Subcutaneous abdominal adipose tissue (tissue), 5 donors: ENCODE measurements at regions not wholly inside any gene's neighbourhood (a gene's known extent, or its start where the extent isn't known, plus 50 kb on each side); places are given as distances from the start of the nearest gene placed in this dataset.
"Not testable (repeated sequence)": the region's sequence is repeated elsewhere in the genome, so short reads cannot be mapped to it uniquely, and the experiment has no call there.

Source experiments
- H3K27ac ChIP-seq: one replicate; pipeline ENCODE4 v1.7.0; 2013; ENCODE audit warnings: low read depth, mild to moderate bottlenecking, inconsistent platforms, low read length, moderate library complexity
- H3K27me3 ChIP-seq, 5 donors: one replicate each; pipeline ENCODE4 v1.7.0; 2013; ENCODE audit warnings: low read length in 5 of 5, inconsistent platforms in 1 of 5; ENCODE audit not compliant: control insufficient read depth in 5 of 5, insufficient read depth in 4 of 5
- H3K36me3 ChIP-seq, 5 donors: one replicate each; pipeline ENCODE4 v1.7.0; 2013; ENCODE audit warnings: low read length in 5 of 5; ENCODE audit not compliant: control insufficient read depth in 5 of 5, insufficient read depth in 5 of 5
- H3K4me1 ChIP-seq, 5 donors: one replicate each; pipeline ENCODE4 v1.7.0; 2013; ENCODE audit warnings: low read length in 5 of 5, mild to moderate bottlenecking in 3 of 5, moderate library complexity in 1 of 5; ENCODE audit not compliant: control insufficient read depth in 5 of 5, insufficient read depth in 5 of 5
- H3K4me3 ChIP-seq, 5 donors: one replicate each; pipeline ENCODE4 v1.7.0; 2013; ENCODE audit warnings: low read length in 5 of 5, low read depth in 1 of 5
- H3K9ac ChIP-seq, 5 donors: one replicate each; pipeline ENCODE4 v1.7.0; 2013; ENCODE audit warnings: low read length in 5 of 5, mild to moderate bottlenecking in 4 of 5, moderate library complexity in 3 of 5
- H3K9me3 ChIP-seq, 5 donors: one replicate each; pipeline ENCODE4 v1.7.0; 2013; ENCODE audit warnings: low read length in 5 of 5; ENCODE audit not compliant: control insufficient read depth in 5 of 5
- donor health status: healthy.
- donor health status: healthy.
- donor health status: healthy.
- donor health status: healthy.
- donor health status: healthy.

DNA sequence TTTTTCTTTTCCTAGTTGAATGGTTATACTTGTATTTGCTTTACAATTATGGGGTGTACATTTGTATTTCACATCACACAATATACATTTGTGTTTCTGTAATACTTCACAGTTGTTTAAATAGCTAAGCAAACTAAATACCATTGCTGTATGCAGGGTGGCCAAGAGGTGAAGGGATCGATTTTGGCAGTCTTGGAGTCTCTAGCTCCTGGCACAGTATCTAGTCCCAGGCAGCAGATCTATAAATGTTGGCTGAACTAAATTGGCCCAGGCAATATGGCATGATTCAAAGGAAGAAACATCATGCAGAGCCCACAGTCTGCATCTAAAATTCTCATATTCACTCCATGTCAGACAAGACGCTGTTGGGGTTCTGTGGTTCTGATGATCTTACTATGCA, 110.1 kb upstream of the GPBP1 start:
- no peak overlapping the region for H3K27ac ChIP-seq
- no peaks in the 10 kb centered on the region for H3K36me3 ChIP-seq
- no peak overlapping the region for H3K9ac ChIP-seq
- H3K4me3 ChIP-seq, result no peak overlapping the region
- H3K4me1 ChIP-seq, result no peaks in the 10 kb centered on the region
- H3K9me3 ChIP-seq, result no peaks in the 10 kb centered on the region
- no peaks in the 10 kb centered on the region for H3K27me3 ChIP-seq

DNA sequence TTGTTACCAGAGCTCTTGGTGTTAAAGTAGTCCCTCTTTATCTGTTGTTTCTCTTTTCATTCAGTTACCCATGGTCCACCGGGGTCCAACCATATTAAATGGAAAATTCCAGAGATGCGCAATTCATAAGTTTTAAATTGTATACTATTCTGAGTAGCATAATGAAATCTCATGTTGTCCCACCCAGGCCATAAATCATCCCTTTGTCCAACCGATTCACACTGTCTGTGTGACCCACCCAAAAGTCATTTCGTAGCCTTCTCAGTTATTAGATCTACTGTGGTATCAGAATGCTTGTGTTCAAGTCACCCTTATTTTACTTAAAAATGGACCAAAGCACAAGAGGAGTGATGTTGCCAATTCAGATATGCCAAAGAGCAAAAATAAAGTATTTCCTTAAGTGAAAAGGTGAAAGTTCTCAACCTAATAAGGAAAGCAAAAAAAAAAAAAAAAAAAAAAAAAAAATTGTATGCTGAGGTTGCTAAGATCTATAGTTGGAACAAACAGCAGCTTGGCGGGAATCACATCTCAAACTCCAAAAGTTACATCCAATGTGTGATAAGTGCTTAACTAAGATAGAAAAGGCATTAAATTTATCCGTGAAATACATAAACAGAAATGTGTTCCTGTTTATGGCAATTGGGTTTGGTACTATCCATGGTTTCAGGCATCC, 106.8 kb upstream of the GPBP1 start:
- no peak overlapping the region for H3K27ac ChIP-seq
- no peak overlapping the region for H3K4me3 ChIP-seq
- no peak overlapping the region for H3K9ac ChIP-seq
- no peaks in the 10 kb centered on the region for H3K27me3 ChIP-seq
- H3K36me3 ChIP-seq, result no peaks in the 10 kb centered on the region
- H3K4me1 ChIP-seq, result no peaks in the 10 kb centered on the region
- H3K9me3 ChIP-seq, result peaks cover 0 to 5% (median 0%) of the 10 kb centered on the region in 5 donors

GRCh38 chr5:57067597-57067924, 106.3 kb upstream of the GPBP1 start:
- Histone ChIP-seq H3K9me3 (peaks cover 0 to 5% (median 0%) of the 10 kb centered on the region in 5 donors), H3K4me3 (no peak overlapping the region), H3K27me3 (no peaks in the 10 kb centered on the region), H3K9ac (no peak overlapping the region), H3K27ac (no peak overlapping the region), H3K4me1 (no peaks in the 10 kb centered on the region), H3K36me3 (no peaks in the 10 kb centered on the region)

DNA sequence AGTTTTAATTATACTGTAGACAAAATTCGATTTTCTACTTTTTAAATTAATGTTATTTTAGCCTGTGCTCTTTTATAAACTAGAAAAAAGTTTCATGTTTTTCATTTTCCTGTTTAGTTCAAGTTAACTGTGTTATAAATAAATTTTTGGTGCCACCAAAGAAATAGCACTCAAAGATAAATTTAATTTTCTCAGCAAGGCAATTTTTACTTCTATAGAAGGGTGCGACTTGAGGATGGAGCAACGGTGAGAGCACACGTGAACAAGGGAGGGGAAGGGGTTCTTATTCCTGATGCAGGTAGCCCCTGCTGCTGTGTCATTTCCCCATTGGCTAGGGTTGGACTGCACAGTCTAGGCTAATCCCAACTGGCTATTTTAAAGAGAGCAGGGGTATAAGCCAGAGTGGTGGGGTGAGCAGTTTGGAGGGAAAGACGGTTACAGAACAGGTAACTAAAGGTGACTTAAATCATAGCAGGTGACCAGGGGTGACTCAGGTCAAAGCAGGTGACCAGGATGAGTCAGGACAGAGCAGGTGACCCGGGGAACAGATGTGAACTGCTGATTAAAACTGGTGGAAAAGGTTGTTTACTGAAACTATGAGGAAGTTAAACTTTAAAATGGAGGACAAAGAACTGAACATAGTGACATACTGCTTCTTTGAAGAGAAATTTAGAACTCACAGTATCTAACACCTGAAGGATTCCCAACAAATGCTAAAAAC, 104.6 kb upstream of the GPBP1 start:
- Histone ChIP-seq H3K36me3 (no peaks in the 10 kb centered on the region), H3K9ac (no peak overlapping the region), H3K9me3 (peaks cover 0 to 5% (median 0%) of the 10 kb centered on the region in 5 donors), H3K4me1 (no peaks in the 10 kb centered on the region), H3K4me3 (no peak overlapping the region), H3K27ac (no peak overlapping the region), H3K27me3 (no peaks in the 10 kb centered on the region)

DNA sequence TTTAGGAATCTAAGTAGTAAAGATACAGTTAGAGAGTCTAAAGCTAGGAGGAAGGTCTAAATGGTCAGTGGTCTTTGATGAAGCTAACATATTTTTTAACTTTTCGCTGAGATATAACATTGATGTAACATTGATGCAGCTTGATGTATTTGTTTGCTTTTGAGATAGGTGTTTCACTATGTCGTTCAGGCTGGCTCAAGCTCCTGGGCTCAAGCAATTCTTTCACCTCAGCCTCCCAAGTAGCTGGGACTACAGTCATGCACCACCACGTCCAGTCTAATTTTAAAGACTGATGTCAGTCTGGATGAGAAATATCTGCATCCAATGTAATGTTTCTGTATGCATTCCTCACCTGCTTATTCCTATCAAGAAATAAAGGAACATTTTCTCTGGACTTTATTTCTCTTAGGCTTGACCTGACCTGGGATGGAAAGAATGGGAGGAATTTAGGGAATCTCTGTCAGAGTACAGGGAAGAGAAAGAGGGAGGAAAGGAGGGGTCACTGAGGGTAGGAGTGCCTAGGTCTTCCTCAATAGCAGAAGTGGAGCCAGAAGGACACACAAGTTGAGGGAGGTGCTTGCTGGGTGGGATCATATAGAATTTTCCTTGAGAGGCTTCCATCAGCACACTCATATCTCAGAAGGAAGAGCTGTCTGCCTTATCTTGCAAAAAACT, 101.5 kb upstream of the GPBP1 start:
- no peak overlapping the region for H3K27ac ChIP-seq
- H3K36me3 ChIP-seq, result no peaks in the 10 kb centered on the region
- H3K9me3 ChIP-seq, result peaks cover 0 to 5% (median 0%) of the 10 kb centered on the region in 5 donors
- H3K9ac ChIP-seq, result no peak overlapping the region
- H3K4me1 ChIP-seq, result no peaks in the 10 kb centered on the region
- H3K4me3 ChIP-seq, result no peak overlapping the region
- H3K27me3 ChIP-seq, result no peaks in the 10 kb centered on the region

DNA sequence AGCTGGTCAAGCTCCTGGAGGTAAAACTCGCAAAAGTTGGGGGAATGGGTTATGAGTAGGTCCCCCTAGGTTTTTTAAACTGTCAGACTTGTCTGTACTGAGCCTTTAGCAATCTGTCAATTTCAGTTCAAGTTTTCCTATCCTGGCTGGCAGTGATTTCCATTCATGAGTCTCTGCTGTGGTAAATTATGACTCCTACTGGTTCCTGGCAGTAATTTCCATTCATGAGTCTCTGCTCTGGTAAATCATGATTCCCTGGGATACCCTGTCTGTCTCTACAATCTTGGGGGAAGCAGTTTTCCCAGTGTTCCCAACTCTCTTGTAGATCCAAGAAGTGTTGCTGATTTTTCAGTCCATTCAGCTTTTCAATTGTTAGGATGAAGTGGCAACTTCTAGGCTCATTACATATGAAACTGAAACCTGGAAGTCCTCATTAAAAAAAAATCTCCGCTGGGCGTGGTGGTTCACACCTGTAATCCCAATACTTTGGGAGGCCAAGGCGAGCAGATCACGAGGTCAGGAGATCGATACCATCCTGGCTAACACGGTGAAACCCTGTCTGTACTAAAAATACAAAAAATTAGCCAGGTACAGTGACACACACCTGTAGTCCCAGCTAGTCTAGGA, 91.3 kb upstream of the GPBP1 start:
- Histone ChIP-seq H3K4me1 (no peaks in the 10 kb centered on the region), H3K9me3 (no peaks in the 10 kb centered on the region), H3K4me3 (no peak overlapping the region), H3K27ac (no peak overlapping the region), H3K27me3 (peaks cover 0 to 4% (median 0%) of the 10 kb centered on the region in 5 donors), H3K36me3 (no peaks in the 10 kb centered on the region), H3K9ac (no peak overlapping the region)

- Histone ChIP-seq H3K4me3 (no peak overlapping the region), H3K4me1 (no peaks in the 10 kb centered on the region), H3K27ac (no peak overlapping the region), H3K27me3 (peaks cover 0 to 4% (median 0%) of the 10 kb centered on the region in 5 donors), H3K9me3 (no peaks in the 10 kb centered on the region), H3K9ac (no peak overlapping the region), H3K36me3 (no peaks in the 10 kb centered on the region)
Measured at GRCh38 chr5:57085306-57086081, 88.4 kb upstream of the GPBP1 start.

DNA sequence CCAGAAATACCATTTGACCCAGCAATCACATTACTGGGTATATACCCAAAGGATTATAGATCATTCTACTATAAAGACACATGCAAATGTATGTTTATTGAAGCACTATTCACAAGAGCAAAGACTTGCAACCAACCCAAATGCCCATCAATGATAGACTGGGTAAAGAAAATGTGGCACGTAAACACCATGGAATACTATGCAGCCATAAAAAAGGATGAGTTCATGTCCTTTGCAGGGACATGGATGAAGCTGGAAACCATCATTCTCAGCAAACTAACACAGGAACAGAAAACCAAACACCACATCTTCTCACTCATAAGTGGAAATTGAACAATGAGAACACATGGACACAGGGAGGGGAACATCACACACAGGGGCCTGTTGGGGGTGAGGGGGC, 85.9 kb upstream of the GPBP1 start:
- not testable (repeated sequence) for H3K27me3 ChIP-seq, H3K27ac ChIP-seq, H3K36me3 ChIP-seq, H3K9me3 ChIP-seq, H3K4me1 ChIP-seq, H3K9ac ChIP-seq, H3K4me3 ChIP-seq

GRCh38 chr5:57094753-57095683, 78.8 kb upstream of the GPBP1 start:
- Histone ChIP-seq H3K9me3 (peaks cover 0 to 4% (median 0%) of the 10 kb centered on the region in 5 donors), H3K9ac (no peak overlapping the region), H3K27ac (no peak overlapping the region), H3K4me1 (no peaks in the 10 kb centered on the region), H3K36me3 (no peaks in the 10 kb centered on the region), H3K4me3 (no peak overlapping the region), H3K27me3 (no peaks in the 10 kb centered on the region)
